ENCODE measurements at regions not wholly inside any gene's neighbourhood (a gene's known extent, or its start where the extent isn't known, plus 50 kb on each side); places are given as distances from the start of the nearest gene placed in this dataset.

GRCh38 chr6:112429226-112429625 lies 82.1 kb downstream of the RFPL4B start:
- TF ChIP-seq POLR2A (IDR thresholded peaks at IDR 0.05) (no peak), CTCF (IDR thresholded peaks at IDR 0.05) (no peak)
